Testis (tissue), 2 donors: ENCODE measurements at regions not wholly inside any gene's neighbourhood (a gene's known extent, or its start where the extent isn't known, plus 50 kb on each side); places are given as distances from the start of the nearest gene placed in this dataset.

ENCODE experiments used
- POLR2A ChIP-seq: fragments of 450-650 bp; IDR thresholded peaks from one replicate; pipeline ENCODE4 v1.6.1; 2017; ENCODE audit warnings: antibody characterized with exemption, mild to moderate bottlenecking, moderate library complexity
- TF ChIP-seq, protein P1 (sequence below), 3 experiments: fragments of 450-650 bp in 2 of 3; fragments of 200-600 bp in 1 of 3; sonication (generic) in 1 of 3; IDR thresholded peaks; one replicate each; pipeline ENCODE4 v1.5.1; 2016 to 2019; ENCODE audit warnings: antibody characterized with exemption in 3 of 3, mild to moderate bottlenecking in 2 of 3, moderate library complexity in 1 of 3

GRCh38 chr2:11032396-11032795 is 120.7 kb downstream of the KCNF1 start:
- TF ChIP-seq, protein P1, sequence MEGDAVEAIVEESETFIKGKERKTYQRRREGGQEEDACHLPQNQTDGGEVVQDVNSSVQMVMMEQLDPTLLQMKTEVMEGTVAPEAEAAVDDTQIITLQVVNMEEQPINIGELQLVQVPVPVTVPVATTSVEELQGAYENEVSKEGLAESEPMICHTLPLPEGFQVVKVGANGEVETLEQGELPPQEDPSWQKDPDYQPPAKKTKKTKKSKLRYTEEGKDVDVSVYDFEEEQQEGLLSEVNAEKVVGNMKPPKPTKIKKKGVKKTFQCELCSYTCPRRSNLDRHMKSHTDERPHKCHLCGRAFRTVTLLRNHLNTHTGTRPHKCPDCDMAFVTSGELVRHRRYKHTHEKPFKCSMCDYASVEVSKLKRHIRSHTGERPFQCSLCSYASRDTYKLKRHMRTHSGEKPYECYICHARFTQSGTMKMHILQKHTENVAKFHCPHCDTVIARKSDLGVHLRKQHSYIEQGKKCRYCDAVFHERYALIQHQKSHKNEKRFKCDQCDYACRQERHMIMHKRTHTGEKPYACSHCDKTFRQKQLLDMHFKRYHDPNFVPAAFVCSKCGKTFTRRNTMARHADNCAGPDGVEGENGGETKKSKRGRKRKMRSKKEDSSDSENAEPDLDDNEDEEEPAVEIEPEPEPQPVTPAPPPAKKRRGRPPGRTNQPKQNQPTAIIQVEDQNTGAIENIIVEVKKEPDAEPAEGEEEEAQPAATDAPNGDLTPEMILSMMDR (IDR thresholded peaks at IDR 0.05) = no peak
- TF ChIP-seq POLR2A = no peak
